ENCODE measurements at regions not wholly inside any gene's neighbourhood (a gene's known extent, or its start where the extent isn't known, plus 50 kb on each side); places are given as distances from the start of the nearest gene placed in this dataset.
"Not testable (repeated sequence)": the region's sequence is repeated elsewhere in the genome, so short reads cannot be mapped to it uniquely, and the experiment has no call there.

DNA sequence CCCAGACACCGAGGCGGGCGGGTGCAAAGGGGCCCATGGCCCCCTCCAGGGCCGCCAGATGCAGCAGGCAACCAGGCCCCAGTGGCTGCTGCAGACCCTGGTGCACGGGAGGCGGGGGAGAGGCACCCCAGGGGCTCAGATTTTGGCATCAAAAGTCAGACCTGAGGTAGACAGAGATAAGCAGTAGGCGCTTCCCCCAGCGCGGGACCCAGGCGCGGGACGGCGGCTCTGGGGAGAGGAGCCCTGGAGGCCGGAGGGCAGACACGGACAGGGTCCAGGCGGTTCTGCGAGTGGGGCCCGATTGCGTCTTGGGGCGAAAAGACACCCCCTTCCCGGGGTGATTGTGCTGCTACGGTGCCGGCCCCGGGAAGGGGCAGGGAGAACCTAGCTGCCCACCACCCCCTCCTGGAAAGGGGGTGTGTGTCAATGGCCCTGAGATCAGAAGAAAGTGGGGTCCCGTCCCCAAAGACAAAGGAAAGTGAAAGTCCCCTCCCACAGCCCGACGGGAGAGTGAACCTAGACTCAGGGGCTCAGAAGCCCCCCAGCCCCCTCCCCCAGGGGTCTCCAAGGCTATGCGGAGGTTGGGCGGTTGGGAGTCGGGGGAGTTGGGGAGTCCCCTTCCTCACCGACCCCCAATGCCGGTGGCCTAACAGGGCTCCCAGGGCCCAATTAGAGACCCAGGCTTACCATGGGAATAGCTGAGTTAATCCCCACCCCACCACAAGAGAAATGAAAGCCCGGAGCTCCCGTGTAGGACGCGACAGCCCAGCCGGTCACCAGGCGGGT lies 178.5 kb downstream of the SPATA31A1 start:
- not testable (repeated sequence) for H3K36me3 Mint-ChIP-seq (ENCODE audit: insufficient read depth); H3K27ac Mint-ChIP-seq (ENCODE audit: low read depth); H3K4me1 Mint-ChIP-seq; DNase-seq (ENCODE audit: low spot score in 2 of 2); ATAC-seq (replicated peaks; ENCODE audit: extremely low read depth, poor library complexity, severe bottlenecking); H3K4me3 Mint-ChIP-seq; H3K9me3 Mint-ChIP-seq; H3K27me3 Mint-ChIP-seq

- H3K4me1 Mint-ChIP-seq; H3K4me3 Mint-ChIP-seq; H3K27ac Mint-ChIP-seq (ENCODE audit: low read depth); DNase-seq (ENCODE audit: low spot score in 2 of 2); ATAC-seq (replicated peaks; ENCODE audit: extremely low read depth, poor library complexity, severe bottlenecking); H3K9me3 Mint-ChIP-seq; H3K36me3 Mint-ChIP-seq (ENCODE audit: insufficient read depth); H3K27me3 Mint-ChIP-seq: not testable (repeated sequence)
These were observed 179.4 kb downstream of the SPATA31A1 start for GRCh38 chr9:39534897-39535296.

GRCh38 chr9:39542157-39542556 lies 186.7 kb downstream of the SPATA31A1 start:
- ATAC-seq (replicated peaks; ENCODE audit: extremely low read depth, poor library complexity, severe bottlenecking); DNase-seq (ENCODE audit: low spot score in 2 of 2); H3K27me3 Mint-ChIP-seq; H3K4me3 Mint-ChIP-seq; H3K4me1 Mint-ChIP-seq; H3K36me3 Mint-ChIP-seq (ENCODE audit: insufficient read depth); H3K27ac Mint-ChIP-seq (ENCODE audit: low read depth); H3K9me3 Mint-ChIP-seq: not testable (repeated sequence)

DNA sequence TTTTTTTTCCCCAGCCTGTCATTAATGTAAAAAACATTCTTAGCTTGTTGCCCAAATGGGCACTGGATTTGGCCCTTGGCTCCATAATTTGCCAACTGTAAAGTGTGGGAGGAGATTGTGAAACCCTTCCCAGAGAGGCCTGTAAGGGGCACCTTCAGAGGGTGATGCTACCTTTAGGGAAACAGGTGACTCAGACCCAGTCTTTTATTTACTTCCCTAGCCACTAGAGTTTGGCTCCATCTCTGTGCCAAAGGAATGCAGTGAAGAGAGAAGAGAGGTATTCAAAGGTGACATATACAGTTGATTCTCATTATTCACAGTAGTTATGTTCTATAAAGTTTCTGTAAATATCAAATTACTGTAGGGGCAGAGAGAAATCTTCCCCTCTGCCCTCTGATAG lies 189.6 kb downstream of the SPATA31A1 start:
- H3K9me3 Mint-ChIP-seq; ATAC-seq (replicated peaks; ENCODE audit: extremely low read depth, poor library complexity, severe bottlenecking); H3K36me3 Mint-ChIP-seq (ENCODE audit: insufficient read depth); DNase-seq (ENCODE audit: low spot score in 2 of 2); H3K4me3 Mint-ChIP-seq; H3K27ac Mint-ChIP-seq (ENCODE audit: low read depth); H3K27me3 Mint-ChIP-seq; H3K4me1 Mint-ChIP-seq: not testable (repeated sequence)

- not testable (repeated sequence) for H3K27ac Mint-ChIP-seq (ENCODE audit: low read depth); DNase-seq (ENCODE audit: low spot score in 2 of 2); ATAC-seq (replicated peaks; ENCODE audit: extremely low read depth, poor library complexity, severe bottlenecking); H3K9me3 Mint-ChIP-seq; H3K4me3 Mint-ChIP-seq; H3K36me3 Mint-ChIP-seq (ENCODE audit: insufficient read depth); H3K27me3 Mint-ChIP-seq; H3K4me1 Mint-ChIP-seq
These were observed 195.1 kb downstream of the SPATA31A1 start for GRCh38 chr9:39550573-39550972.

- not testable (repeated sequence) for H3K36me3 Mint-ChIP-seq (ENCODE audit: insufficient read depth); H3K4me1 Mint-ChIP-seq; H3K27me3 Mint-ChIP-seq; H3K27ac Mint-ChIP-seq (ENCODE audit: low read depth); H3K9me3 Mint-ChIP-seq; ATAC-seq (replicated peaks; ENCODE audit: extremely low read depth, poor library complexity, severe bottlenecking); H3K4me3 Mint-ChIP-seq; DNase-seq (ENCODE audit: low spot score in 2 of 2)
These were observed 196.1 kb downstream of the SPATA31A1 start for GRCh38 chr9:39551544-39551943.

GRCh38 chr9:39552242-39552881 lies 196.9 kb downstream of the SPATA31A1 start:
- not testable (repeated sequence) for H3K9me3 Mint-ChIP-seq; DNase-seq (ENCODE audit: low spot score in 2 of 2); H3K4me3 Mint-ChIP-seq; H3K36me3 Mint-ChIP-seq (ENCODE audit: insufficient read depth); H3K27me3 Mint-ChIP-seq; H3K4me1 Mint-ChIP-seq; H3K27ac Mint-ChIP-seq (ENCODE audit: low read depth); ATAC-seq (replicated peaks; ENCODE audit: extremely low read depth, poor library complexity, severe bottlenecking)

DNA sequence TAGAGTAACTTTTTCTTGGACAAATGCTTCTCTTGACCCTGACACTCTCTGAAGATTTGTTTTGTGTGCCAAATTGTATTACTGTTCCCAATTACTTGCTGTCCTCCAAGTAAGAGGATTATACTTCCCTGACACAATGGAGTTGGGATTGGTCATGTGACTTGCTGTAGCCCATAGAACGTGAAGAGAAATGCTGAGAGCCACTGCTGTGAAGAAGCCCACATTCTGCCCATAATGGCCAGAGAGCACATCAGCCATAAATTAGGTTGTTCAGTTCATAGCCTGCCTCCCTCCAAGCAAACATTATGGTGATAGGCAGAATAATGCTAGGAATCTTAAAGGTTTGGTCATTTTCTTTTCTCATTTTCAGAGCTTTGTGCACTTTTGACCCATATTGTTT lies 198.9 kb downstream of the SPATA31A1 start:
- H3K4me3 Mint-ChIP-seq; H3K27me3 Mint-ChIP-seq; H3K27ac Mint-ChIP-seq (ENCODE audit: low read depth); ATAC-seq (replicated peaks; ENCODE audit: extremely low read depth, poor library complexity, severe bottlenecking); H3K4me1 Mint-ChIP-seq; H3K9me3 Mint-ChIP-seq; H3K36me3 Mint-ChIP-seq (ENCODE audit: insufficient read depth); DNase-seq (ENCODE audit: low spot score in 2 of 2): not testable (repeated sequence)

GRCh38 chr9:39559384-39559783 lies 203.9 kb downstream of the SPATA31A1 start:
- ATAC-seq (replicated peaks; ENCODE audit: extremely low read depth, poor library complexity, severe bottlenecking); H3K36me3 Mint-ChIP-seq (ENCODE audit: insufficient read depth); DNase-seq (ENCODE audit: low spot score in 2 of 2); H3K4me3 Mint-ChIP-seq; H3K27me3 Mint-ChIP-seq; H3K4me1 Mint-ChIP-seq; H3K9me3 Mint-ChIP-seq; H3K27ac Mint-ChIP-seq (ENCODE audit: low read depth): not testable (repeated sequence)

DNA sequence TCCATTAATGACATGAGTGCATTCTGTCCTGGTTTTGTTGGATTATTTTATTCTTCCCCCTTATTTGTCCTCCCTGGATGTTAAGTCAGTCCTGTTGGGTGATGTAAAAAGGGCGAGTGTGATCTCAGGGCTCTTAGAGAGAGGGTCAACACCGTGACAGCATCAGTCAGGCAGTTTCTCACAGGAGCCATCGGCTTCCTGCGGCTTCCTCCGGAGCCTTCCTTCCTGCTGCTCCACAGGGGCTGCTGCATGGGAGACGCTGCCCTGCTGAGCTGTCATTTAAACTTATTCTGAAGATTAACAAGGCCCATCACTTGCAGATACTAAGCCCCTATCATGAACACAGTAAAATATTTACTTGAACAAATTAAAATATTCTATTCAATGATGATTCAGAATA lies 211.3 kb downstream of the SPATA31A1 start:
- H3K4me1 Mint-ChIP-seq; H3K4me3 Mint-ChIP-seq; H3K9me3 Mint-ChIP-seq; H3K36me3 Mint-ChIP-seq (ENCODE audit: insufficient read depth); DNase-seq (ENCODE audit: low spot score in 2 of 2); ATAC-seq (replicated peaks; ENCODE audit: extremely low read depth, poor library complexity, severe bottlenecking); H3K27me3 Mint-ChIP-seq; H3K27ac Mint-ChIP-seq (ENCODE audit: low read depth): not testable (repeated sequence)

DNA sequence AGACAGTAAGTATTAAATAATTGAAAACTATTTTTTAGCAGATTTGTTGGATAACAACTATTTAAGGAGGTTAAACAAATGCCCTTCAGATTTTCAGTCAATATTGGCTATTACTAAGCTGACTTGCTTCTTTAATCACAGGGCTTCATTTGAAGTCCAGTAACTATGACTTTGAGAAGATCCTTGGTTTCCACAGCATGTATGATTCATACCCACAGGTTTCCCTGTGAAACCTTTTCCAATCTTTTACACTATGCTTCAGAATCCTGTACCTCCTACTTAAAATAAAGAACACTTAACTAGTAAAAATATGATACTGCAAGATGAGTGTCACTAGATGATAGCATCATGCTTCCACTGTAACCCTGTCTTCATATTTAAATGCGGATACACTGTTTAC lies 211.9 kb downstream of the SPATA31A1 start:
- not testable (repeated sequence) for H3K27ac Mint-ChIP-seq (ENCODE audit: low read depth); ATAC-seq (replicated peaks; ENCODE audit: extremely low read depth, poor library complexity, severe bottlenecking); H3K36me3 Mint-ChIP-seq (ENCODE audit: insufficient read depth); H3K9me3 Mint-ChIP-seq; DNase-seq (ENCODE audit: low spot score in 2 of 2); H3K4me3 Mint-ChIP-seq; H3K4me1 Mint-ChIP-seq; H3K27me3 Mint-ChIP-seq

- H3K9me3 Mint-ChIP-seq; H3K4me1 Mint-ChIP-seq; DNase-seq (ENCODE audit: low spot score in 2 of 2); ATAC-seq (replicated peaks; ENCODE audit: extremely low read depth, poor library complexity, severe bottlenecking); H3K27me3 Mint-ChIP-seq; H3K36me3 Mint-ChIP-seq (ENCODE audit: insufficient read depth); H3K27ac Mint-ChIP-seq (ENCODE audit: low read depth); H3K4me3 Mint-ChIP-seq: not testable (repeated sequence)
These were observed 213.4 kb downstream of the SPATA31A1 start for GRCh38 chr9:39568900-39569299.
